Bronchial epithelial cell (primary cell): ENCODE measurements at regions not wholly inside any gene's neighbourhood (a gene's known extent, or its start where the extent isn't known, plus 50 kb on each side); places are given as distances from the start of the nearest gene placed in this dataset.

Experiments used
- DNase-seq: peaks from one replicate; pipeline ENCODE4 v3.0.0-alpha.2; 2010; ENCODE audit warnings: low read depth
- FAIRE-seq: peaks from 2 replicates; lab custom pipeline; 2011; peaks lifted over from hg19 to GRCh38; lab: Jason Lieb, UNC
- H3K27me3 ChIP-seq: 2 replicates; pipeline ENCODE4 v1.5.1; 2011; ENCODE audit warnings: low read length; ENCODE audit not compliant: control insufficient read depth, insufficient read depth
- H3K36me3 ChIP-seq: 2 replicates; pipeline ENCODE4 v1.5.1; 2011; ENCODE audit warnings: low read length; ENCODE audit not compliant: control insufficient read depth, insufficient read depth
- H3K4me3 ChIP-seq: 2 replicates; pipeline ENCODE4 v1.5.1; 2011; ENCODE audit warnings: mild to moderate bottlenecking, low read depth, low read length, control low read depth
- TF ChIP-seq, protein P1 (sequence below): IDR thresholded peaks from 2 replicates; pipeline ENCODE4 v1.5.1; 2011; ENCODE audit warnings: mild to moderate bottlenecking, moderate library complexity, low read length, control low read depth, inconsistent platforms; ENCODE audit not compliant: insufficient read depth, severe bottlenecking

DNA sequence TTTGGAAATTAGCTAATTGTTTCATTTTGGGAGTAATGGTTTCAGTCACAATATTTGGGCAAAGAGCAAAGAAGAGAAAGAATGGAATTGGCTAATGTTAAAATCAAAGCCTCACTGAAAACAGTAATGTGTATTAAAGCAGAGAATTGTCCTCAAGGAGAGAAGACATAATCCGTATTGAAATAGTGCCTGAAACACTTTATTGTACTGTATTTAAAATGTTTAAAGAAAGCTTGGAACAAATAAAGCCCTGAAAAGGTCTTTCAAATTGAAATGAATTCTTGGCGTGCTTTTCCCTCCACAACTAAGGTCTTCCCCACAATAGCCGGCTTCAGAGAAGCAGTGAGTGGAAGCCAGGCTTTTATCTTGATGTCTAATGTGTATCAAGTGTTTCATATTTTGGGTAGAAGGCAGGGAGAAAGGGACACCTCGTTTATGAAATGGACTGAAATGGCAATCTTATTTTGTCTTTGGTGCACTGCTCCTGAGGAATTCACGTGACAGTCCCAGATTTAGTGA is 212.9 kb upstream of the CRY1 start:
- Histone ChIP-seq H3K36me3 (no peaks in the 10 kb centered on the region), H3K4me3 (no peak overlapping the region), H3K27me3 (no peaks in the 10 kb centered on the region)
- TF ChIP-seq, protein P1, sequence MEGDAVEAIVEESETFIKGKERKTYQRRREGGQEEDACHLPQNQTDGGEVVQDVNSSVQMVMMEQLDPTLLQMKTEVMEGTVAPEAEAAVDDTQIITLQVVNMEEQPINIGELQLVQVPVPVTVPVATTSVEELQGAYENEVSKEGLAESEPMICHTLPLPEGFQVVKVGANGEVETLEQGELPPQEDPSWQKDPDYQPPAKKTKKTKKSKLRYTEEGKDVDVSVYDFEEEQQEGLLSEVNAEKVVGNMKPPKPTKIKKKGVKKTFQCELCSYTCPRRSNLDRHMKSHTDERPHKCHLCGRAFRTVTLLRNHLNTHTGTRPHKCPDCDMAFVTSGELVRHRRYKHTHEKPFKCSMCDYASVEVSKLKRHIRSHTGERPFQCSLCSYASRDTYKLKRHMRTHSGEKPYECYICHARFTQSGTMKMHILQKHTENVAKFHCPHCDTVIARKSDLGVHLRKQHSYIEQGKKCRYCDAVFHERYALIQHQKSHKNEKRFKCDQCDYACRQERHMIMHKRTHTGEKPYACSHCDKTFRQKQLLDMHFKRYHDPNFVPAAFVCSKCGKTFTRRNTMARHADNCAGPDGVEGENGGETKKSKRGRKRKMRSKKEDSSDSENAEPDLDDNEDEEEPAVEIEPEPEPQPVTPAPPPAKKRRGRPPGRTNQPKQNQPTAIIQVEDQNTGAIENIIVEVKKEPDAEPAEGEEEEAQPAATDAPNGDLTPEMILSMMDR: no peak
- DNase-seq (no peak), FAIRE-seq (no peak)

DNA sequence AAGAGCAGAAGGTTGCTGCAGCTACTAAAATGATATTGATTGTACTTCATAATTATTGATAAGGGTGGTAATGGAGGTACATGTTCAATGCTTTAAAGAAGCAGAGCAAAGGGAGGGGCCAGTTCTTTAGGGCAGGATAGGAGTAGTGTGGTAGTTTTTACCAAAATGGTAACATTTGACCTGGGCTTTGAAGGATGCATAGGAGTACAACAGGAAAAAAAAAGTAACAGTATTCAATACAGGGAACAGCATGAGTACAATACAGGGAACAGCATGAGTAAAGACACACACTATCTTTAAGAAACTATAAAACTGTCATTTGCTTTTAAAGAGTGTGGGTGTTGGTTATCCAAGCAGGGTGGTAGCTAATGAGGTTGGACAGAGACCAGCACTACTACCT is 215.0 kb upstream of the CRY1 start:
- FAIRE-seq (no peak), DNase-seq (no peak)
- Histone ChIP-seq H3K27me3 (no peaks in the 10 kb centered on the region), H3K36me3 (no peaks in the 10 kb centered on the region), H3K4me3 (no peak overlapping the region)
- TF ChIP-seq, protein P1: no peak

DNA sequence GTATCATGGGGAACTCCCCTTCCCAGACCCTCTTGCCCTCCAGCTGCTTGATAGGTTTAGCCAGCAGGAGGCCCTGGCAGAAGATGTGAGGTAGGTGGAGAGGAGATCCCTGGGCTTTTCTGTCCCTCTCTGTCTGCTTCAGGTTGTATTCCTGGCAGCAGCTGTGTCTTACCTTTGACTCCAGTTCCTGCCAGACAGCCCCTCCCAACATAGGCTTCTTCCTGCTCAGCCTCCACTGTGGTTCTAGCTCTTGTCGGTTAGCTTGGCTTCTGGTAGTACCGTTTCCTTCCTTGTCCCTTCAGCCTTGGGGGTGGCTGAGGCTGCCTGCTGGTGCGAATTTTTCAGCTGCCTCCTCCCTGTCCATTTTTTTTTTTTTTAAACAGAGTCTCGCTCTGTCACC is 215.7 kb upstream of the CRY1 start:
- H3K27me3 ChIP-seq: no peaks in the 10 kb centered on the region
- FAIRE-seq: no peak
- no peak overlapping the region for H3K4me3 ChIP-seq
- no peak for DNase-seq
- TF ChIP-seq, protein P1: no peak
- no peaks in the 10 kb centered on the region for H3K36me3 ChIP-seq

DNA sequence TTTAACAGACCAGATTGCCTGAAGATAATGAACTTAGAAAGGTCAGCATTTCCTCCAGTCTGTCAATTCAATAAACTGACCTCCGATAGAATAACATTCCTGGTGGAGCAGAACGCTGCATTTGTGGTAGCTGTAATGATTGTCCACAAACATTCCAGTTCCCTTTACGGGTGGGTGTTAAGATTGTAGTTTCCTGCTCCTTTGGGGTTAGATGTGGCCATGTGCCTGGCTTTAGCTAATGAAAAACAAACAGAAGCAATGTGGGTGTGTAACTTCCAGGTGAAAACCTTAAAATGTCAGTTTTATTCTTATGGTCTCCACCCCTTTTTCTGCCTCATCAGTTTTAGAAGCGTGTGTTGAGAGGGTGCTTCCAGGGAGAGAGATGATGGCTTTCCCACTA is 217.3 kb upstream of the CRY1 start:
- H3K27me3 ChIP-seq: no peaks in the 10 kb centered on the region
- H3K4me3 ChIP-seq: no peak overlapping the region
- FAIRE-seq (no peak), DNase-seq (no peak)
- TF ChIP-seq, protein P1: no peak
- no peaks in the 10 kb centered on the region for H3K36me3 ChIP-seq

DNA sequence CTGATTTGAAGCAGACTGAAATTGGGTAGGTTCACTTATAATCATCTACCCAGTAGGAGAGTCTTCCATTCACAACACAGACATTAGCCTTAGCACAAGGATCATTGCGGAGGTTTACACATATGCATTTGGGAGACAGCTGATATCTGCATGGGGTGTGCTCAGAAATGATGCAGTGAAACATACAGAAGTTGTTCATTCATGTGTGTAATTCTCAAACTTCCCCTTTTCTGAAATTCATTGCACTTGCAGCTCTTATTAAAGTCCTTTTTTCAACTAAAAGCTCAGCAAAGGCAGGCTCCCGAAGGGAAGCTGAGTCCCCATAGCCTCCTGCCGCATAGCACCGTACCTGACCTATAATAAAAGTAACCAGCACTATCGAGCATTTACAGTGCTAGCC is 218.3 kb upstream of the CRY1 start:
- no peaks in the 10 kb centered on the region for H3K36me3 ChIP-seq
- FAIRE-seq (no peak), DNase-seq (no peak)
- H3K4me3 ChIP-seq: no peak overlapping the region
- TF ChIP-seq, protein P1: no peak
- H3K27me3 ChIP-seq: no peaks in the 10 kb centered on the region
